GM19372 (cell line): ENCODE measurements at regions not wholly inside any gene's neighbourhood (a gene's known extent, or its start where the extent isn't known, plus 50 kb on each side); places are given as distances from the start of the nearest gene placed in this dataset.
"Not testable (repeated sequence)": the region's sequence is repeated elsewhere in the genome, so short reads cannot be mapped to it uniquely, and the experiment has no call there.

Experiments used
- ATAC-seq: cut with Tn5 transposase; IDR thresholded peaks from one replicate; pipeline ENCODE4 v1.9.1; 2021; ENCODE audit warnings: mild to moderate bottlenecking, low read depth, moderate library complexity; ENCODE audit not compliant: unreplicated experiment

DNA sequence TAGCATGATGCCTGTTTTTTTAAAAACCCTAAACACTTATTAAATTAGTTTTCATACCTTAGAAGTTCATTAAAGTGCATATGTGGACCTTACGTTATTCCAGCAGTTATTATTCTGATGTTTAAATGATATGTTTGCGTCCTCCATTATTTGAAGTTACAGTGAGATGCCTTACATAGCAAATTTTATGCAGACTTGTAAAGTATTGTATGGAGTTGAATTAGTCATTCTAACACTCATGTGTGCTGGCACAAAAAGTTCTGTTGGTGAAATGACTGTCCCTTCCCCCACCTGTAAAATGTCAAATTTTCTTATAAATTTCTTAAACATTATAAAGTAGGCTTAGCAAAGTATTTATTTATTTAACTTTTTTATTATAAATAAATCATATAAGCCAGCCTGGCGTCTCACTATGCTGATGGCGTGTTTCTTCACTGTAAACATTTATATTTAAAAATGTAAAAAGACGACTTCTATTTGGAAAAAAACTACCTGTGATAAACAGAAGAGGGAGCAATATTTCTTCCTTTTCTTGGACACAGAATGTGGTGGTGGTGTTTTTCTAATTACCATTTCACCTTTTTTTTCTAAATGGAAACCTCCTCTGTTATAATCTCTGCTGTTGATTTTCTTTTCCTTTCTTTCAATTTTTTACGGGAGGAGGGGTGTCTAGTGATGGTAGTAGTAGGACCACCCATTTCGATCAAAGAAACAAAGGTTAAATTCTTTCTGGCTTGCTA is 155.4 kb downstream of the RFPL4B start:
- ATAC-seq: no peak

DNA sequence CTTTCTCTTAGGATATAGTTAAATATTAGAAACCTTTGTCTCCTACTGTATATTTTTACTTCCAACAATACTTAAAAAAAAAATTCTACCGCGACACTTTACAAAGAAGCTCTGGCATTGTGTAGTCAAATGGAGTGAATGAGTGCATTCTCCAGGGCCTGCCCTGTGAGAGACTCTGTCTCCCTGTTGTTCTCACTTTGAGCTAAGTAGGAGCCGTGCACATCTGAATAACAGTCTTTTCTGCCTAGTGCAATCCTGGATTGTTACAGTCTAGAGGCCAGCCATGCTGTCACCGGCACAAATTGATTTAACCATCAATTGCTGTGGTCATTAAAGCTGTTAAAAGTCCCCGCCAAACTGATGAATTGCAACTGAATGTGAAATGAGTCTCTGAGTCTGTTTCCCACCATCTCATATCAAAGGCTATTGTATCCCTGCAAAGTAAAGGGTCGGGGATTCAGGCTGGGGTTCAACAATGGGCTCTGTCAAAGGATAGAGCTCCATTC is 156.0 kb downstream of the RFPL4B start:
- no peak for ATAC-seq

DNA sequence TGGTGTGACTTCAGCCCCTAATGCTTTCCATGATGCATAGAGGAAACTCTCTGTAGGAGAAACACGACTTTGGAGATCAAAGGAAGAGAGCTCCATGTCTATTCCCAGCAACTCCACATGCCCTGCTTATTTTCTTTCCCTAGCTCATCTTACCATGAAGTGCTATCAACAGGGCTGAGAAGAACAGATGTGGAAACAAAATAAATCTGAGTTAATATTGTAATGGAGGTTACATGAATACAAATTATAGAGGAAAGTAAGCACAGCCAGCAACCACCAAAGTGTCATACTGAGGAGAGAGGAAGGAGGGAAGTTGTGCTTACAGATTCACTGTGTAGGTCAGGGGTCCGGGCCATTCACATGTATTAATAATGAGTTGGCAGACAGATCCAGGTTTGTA is 157.5 kb downstream of the RFPL4B start:
- no peak for ATAC-seq

DNA sequence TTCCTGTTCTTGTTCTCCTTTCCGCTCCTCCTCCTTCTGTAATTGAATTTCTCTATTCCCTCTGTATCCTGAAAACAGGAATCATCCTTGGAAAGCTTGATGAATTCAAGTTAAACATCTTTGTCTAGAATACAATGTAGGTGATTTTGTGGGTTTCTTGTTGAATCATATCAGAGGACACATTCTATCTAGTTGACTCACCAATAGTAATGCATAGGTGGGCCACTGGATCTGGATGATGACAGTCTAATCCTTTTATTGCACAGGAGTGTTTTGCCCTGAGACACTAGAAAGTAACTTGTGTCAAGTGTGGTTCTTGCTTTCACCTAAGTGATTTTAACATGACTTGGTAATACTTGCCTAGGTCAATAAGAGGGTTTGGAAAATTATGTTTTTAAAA is 164.3 kb downstream of the RFPL4B start:
- ATAC-seq: no peak

DNA sequence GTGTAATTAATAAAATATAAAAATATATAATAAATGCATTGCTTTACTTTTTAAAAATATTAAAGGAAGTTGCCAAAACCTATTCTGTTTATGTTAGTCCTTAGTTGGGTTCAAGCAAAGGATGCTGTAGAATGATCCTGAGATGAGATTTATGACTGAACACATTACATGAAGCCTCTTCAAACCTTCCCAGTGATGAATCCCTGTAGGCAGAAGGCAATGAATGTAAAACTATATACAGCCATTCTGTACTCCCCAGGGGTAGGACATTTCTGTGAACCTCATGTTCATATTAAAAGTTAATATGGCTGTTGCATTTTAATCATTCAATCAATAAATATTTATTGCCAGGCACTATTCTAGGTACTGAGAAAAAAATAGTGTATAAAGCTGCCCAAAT is 166.0 kb downstream of the RFPL4B start:
- no peak for ATAC-seq

DNA sequence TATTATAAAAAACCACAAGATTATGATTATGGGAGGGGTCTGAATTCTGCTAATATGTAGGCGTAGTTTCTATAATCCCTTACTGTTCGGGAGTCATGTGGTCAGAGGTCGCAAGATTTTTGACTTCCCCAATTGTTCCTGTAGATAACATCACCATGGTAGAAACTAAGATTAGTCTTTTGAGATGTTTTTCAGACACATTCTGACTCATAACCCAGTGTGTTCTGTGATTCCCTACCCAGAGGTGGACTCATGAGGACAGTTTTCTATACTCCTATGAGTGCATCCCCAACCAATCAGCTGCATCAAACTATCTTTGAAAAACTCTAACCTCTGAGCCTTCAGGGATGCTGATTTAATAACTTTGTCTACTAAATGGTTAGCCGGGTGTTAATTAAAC is 175.5 kb downstream of the RFPL4B start:
- no peak for ATAC-seq

DNA sequence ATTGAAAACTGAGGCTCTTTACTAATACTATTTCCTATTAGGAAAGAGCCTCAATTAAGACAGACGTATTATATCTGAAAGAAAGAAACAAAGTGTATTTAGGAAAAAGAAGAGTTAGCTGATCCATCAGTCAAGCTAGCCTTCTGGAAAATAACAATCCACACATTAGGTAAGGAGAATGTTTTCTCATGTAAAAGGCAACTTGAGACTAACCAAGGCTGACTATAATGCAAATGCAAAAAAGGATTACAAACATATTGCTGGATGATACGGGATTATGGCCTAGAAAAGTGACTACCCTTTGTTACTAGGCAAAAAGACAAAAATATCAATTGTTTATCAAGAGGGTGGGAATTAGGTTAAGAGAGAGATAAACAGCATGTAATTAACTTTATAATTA is 176.9 kb downstream of the RFPL4B start:
- ATAC-seq: no peak

DNA sequence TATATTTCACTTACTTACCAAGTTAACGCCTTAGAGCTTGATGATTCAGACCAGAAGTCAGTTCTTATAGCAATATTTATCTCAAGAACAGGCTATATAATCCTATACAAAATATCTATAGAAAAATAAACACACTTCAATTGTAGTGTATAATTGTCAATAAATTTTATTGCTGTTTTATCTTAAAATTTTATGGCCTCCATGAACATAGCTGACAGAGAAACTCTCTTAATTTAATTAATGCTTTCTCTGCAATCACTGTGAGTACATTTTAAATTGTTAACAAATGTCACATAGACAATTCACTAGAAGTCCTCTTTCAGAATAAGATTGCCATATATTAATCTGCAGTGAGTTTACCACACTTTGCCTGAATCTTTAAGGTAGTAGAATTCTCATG is 178.6 kb downstream of the RFPL4B start:
- no peak for ATAC-seq

DNA sequence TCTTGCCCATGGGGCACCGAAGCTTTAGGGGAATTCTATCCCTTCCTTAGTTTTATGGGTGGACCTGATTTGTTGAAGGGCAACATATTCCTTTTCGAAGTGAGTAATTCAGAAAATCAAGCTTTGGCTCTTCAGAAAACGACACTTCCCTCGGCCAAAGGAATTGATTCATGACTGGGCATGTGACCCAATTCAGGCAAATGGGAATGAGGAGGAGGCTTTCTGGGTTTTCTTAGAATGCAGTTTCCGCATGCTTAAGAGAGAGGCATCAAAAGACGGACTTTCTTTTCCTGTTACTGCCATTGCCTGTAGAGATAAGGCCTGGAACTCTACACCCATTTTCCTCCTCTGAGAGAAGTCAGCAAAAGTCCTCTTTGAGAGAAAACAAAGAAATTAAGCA is 179.5 kb downstream of the RFPL4B start:
- ATAC-seq: no peak

DNA sequence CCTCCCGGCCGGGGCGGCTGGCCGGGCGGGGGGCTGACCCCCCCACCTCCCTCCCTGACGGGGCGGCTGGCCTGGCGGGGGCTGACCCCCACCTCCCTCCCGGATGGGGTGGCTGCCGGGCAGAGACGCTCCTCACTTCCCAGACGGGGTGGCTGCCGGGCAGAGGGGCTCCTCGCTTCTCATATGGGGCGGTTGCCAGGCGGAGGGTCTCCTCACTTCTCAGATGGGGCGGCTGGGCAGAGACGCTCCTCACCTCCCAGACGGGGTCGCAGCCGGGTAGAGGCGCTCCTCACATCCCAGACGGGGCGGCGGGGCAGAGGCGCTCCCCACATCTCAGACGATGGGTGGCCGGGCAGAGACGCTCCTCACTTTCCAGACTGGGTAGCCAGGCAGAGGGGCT is 181.2 kb downstream of the RFPL4B start:
- ATAC-seq: not testable (repeated sequence)

DNA sequence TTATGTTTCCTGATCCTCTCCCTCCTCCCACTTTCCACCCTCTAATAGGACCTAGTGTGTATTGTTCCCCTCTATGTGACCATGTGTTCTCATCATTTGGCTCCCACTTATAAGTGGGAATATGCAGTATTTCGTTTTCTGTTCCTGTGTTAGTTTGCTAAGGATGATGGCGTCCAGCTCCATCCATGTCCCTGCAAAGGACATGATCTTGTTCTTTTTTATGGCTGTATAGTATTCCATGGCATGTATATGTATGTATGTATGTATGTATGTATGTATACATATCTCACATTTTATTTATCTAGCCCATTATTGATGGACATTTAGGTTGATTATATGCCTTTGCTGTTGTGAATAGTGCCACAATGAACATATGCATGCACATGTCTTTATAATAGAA is 188.7 kb downstream of the RFPL4B start:
- ATAC-seq: no peak

DNA sequence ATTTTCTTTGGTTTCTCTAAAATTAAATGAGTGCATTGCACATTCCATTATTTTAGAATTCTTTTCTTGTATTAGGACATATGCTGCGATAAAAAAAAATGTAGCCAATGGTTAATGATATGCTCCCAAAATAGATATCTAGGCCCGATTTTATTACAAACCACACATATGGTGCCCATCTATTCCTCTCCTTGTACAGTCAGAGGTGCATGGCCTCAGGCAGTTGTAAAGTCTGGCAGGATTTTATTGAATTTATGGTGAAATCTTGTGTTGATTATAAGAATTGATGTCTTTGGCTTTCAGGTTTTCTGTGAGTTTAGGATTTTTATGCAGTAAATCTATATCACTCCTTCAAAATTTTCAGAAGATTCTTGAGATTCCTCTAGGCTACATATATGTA is 192.2 kb downstream of the RFPL4B start:
- no peak for ATAC-seq

DNA sequence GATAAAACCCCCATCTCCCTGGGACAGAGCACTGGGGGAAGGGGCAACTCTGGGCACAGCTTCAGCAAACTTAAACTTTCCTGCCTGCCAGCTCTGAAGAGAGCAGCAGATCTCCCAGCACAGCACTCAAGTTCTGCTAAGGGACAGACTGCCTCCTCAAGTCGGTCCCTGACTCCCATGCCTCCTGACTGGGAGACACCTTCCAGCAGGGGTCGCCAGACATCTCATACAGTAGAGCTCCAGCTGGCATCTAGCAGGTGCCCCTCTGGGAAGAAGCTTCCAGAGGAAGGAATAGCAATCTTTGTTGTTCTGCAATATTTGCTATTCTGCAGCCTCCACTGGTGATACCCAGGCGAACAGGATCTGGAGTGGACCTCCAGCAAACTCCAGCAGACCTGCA is 194.7 kb downstream of the RFPL4B start:
- not testable (repeated sequence) for ATAC-seq

DNA sequence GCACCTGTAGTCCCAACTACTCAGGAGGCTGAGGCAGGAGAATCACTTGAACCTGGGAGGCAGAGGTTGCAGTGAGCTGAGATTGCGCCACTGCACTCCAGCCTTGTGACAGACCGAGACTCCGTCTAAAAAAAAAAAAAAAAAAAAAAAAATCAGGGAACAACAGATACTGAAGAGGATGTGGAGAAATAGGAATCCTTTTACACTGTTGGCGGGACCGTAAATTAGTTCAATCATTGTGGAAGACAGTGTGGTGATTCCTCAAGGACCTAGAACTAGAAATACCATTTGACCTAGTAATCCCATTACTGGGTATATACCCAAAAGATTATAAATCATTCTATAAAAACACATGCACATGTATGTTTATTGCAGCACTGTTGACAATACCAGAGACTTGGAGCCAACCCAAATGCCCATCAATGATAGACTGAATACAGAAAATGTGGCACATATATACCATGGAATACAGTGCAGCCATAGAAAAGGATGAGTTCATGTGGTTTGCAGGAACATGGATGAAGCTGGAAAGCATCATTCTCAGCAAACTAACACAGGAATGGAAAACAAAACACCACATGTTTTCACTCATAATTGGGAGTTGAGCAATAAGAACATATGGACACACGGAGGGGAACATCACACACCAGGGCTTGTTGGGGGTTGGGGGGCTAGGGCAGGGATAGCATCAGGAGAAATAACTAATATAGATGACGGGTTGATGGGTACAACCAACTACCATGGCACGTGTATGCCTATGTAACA is 200.4 kb downstream of the RFPL4B start:
- ATAC-seq: not testable (repeated sequence)

DNA sequence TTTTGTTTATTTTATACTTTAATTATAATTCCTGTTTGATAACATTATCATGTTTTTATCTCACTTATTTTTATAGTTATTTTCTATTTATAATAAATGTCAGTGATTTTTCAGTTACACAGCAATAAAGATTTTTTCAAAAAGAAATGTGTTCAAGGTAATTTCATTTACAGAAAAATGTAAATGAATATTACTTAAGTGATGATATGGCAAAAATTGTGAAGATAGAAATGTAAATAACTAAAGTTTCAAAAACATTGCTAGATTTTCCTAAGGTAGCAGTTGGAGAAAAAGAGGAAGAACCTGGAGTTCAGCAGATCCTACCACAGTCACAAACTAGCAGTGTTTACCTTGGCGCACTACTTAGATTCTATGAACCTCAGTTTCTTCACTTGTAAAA is 202.6 kb downstream of the RFPL4B start:
- no peak for ATAC-seq

DNA sequence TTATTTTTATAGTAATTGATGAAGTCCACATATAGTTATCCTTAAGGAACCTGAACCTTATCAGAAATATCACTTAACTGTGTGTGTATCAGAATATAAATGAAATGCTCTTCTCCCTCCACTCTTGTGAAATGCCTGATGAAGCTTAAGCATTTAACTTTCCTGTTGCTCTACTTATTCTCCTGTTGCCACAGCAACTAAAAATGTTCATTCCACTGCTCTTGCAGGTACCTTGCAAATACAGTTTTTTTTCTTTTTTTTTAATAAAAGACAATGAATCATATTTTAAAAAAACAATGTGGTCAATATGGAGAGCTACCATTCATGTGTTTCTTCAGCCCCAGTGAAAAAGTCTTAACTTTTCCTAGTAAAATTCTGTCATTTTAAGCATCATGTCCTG is 210.3 kb downstream of the RFPL4B start:
- ATAC-seq: no peak

DNA sequence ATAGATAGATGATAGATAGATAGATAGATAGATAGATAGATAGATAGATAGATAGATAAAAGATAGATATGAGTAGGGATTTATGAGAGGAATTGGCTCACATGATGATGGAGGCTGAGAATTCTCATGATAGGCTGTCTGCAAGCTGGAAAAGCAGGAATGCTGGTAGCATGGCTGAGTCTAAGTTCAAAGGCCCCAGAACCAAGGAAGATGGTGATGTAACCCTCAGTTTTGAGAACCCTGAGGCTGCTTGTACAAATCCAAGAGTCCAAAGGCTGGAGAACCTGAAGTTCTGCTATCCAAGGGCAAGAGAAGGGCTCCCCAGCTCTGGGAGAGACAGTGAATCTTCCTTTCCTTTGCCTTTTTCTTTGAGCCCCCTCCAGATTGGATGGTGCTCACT is 210.8 kb downstream of the RFPL4B start:
- no peak for ATAC-seq

DNA sequence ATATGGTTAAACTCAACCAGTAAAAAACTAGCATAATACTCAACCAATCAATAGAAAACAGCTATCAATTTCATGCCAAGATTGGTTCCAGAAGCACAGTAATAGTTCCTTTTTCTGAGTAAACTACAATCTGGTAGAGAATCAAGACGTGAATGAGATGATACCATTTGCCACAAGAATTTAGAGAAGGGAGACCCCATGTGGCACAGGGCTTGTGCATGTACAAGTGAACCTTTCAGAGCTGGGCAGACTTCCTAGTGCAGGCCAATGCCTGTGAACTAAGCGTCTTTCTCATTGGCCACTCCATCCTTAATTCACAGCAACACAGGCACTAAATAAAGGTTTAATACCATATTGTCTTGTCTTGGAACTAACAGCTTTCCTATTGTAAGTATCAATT is 213.5 kb downstream of the RFPL4B start:
- no peak for ATAC-seq

DNA sequence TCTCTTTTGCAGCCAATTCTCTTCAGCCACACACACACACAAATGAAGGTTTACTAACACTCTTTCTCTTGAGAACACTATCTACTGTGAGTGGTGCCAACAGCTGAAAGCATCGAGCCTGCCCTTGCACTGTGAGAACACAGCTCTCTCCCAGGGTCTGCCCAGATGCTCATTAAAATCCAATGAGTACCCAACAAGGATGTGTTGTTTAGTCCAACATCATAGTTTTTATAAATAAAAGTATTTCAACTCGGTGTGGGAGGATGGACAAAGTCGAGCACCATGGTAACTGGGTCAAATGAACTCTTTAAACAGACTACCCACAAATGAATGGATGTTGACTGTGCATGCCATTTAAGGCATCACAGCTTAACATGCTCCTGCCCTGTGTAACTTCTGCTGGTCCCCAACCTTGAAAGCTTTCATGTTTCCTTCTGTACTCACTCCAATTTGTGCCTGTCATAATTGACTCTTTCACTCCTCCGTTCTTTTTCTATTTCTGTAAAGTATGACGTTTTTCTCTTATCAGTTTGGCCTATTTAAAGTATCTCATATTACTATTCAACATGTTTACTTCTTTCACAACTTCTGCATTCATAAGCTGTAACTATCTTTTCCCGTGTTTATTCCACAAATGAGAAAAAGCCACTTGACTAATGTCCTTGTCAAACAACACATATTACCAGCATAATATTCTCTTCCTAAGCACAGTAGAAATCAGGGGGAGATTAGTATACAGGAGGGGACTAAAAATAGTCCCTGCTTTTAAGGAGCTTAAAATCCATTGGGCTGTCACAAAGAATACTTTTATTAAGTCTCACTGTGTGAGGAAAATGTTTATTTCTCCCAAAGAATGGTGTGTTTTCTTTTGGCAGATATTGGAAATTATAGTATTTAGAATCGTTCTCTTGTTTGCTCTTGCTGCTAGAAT is 215.4 kb downstream of the RFPL4B start:
- no peak for ATAC-seq

DNA sequence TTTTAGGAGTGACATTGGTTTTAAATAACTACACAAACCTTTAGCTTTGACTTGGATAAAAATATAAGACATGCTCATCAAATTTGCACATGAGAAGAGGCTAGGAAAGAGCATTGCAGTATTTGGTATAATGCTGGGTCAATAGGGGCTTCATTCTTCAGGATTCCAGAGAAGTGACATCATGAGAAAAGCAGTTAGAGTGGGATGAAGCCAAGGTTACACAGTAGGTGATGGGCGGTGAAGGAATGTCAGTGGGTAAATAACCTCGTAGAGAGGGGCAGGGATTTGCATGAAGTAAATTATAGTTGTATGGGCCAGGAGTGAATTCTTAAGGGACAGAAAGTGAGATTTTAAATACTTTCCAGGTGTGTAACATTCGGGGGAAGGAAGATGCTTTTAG is 216.2 kb downstream of the RFPL4B start:
- ATAC-seq: no peak

DNA sequence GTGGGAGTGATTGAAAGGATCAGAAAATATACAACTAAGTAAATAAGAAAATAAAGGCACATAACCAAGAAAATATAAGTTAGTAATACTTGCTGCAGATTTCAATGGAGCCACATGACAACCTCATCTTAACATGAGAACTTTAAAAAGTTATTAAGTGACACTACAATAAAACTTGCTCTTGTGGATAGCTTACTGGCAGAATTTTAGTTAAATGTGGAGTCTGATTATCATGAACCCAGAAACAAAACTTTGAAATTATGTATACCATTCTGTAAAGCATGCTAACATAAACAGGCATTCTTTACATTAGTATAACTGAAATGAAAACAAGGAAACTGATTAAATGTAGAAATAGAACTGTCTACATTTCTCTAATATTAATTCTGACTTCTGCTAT is 220.9 kb downstream of the RFPL4B start:
- ATAC-seq: no peak
